Mesenteric fat pad (tissue), 1 donor: ENCODE measurements at regions not wholly inside any gene's neighbourhood (a gene's known extent, or its start where the extent isn't known, plus 50 kb on each side); places are given as distances from the start of the nearest gene placed in this dataset.

ENCODE experiments used
- DNase-seq: peaks from one replicate; pipeline ENCODE4 v3.0.0-alpha.2; 2020; ENCODE audit warnings: low spot score
- donor health status: DM: yes; HTN: yes; CAD: no.

GRCh38 chr2:122388208-122388607 is 632.8 kb downstream of the TSN start:
- DNase-seq, result no peak

GRCh38 chr2:122389694-122390093 is 634.2 kb downstream of the TSN start:
- DNase-seq, result no peak

GRCh38 chr2:122390406-122390805 is 635.0 kb downstream of the TSN start:
- DNase-seq, result no peak

DNA sequence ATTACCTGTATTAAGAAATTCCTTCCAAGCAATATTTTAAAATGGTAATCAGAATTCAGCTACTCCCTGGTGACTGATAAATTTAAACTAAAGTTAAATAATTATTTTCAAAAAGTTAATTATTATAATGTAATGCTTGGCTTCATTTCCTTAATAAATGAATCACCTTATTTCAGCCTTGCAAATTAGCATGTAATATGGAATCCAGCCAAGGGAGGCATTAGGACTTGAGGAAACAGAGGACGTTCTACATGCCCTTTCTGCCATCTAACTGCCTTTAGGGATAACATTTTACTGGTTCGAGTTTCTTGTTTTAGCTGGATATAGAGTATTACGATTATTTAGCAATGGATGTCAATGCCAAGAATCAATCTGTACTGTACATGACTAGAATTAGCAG is 636.3 kb downstream of the TSN start:
- DNase-seq, result no peak

GRCh38 chr2:122395687-122396086 is 640.2 kb downstream of the TSN start:
- DNase-seq, result no peak

GRCh38 chr2:122411231-122411630 is 655.8 kb downstream of the TSN start:
- no peak for DNase-seq

DNA sequence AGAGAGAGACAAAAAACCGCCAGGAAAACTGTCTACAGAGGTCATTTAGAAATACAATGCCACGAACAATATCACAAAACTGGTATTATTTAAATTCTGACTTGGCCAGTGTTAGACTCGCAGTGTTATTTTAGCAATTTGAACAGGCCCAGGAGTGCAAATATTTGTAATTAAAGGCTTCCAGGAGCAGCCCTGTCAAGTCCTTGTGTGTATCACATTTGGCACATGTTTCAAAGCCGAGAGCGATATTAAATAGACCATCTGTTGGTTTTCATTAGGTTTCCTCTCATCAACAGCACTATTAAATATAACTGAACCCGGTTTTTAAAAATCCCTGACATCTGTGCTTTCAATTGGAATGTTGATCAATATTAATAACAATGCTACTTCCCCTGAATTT is 656.9 kb downstream of the TSN start:
- no peak for DNase-seq

DNA sequence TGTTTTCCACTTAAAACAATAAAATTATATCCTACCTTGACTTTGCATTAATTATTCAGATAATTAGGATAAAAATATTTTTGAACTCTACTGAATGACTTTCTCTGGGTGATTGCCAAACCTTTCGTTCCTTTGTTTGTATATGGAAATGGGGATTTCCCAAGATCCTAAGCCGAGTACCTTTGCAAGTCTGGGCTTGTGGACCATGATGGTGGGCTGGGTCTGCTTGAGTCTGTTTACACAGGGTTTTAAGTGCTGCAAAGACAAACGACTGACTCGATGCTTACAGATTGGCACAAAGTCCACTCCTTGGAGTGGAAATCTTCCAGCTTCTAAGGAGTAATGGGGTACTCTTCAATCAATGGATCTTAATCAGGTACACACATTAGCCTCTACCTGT is 659.5 kb downstream of the TSN start:
- no peak for DNase-seq

DNA sequence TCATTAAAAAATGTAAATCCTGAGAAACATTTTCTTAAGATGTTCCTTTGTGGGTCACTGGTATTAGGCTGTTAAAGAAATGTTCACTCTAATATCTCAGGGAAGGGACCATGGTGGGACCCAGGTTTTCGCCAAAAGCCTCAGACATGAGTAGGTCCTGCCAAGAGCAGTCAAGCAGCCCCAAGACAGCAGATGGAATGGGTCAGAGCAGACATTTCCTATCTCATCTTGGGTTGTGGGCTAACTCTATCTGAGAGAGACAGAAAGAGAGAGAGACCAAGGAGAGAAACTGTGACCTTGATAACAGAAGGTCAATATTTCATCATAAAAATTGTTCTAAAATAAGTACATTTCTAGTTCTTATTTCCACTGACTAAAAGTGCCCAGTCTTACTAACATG is 661.7 kb downstream of the TSN start:
- DNase-seq, result no peak

- no peak for DNase-seq
Measured at GRCh38 chr2:122421775-122422174, 666.3 kb downstream of the TSN start.

DNA sequence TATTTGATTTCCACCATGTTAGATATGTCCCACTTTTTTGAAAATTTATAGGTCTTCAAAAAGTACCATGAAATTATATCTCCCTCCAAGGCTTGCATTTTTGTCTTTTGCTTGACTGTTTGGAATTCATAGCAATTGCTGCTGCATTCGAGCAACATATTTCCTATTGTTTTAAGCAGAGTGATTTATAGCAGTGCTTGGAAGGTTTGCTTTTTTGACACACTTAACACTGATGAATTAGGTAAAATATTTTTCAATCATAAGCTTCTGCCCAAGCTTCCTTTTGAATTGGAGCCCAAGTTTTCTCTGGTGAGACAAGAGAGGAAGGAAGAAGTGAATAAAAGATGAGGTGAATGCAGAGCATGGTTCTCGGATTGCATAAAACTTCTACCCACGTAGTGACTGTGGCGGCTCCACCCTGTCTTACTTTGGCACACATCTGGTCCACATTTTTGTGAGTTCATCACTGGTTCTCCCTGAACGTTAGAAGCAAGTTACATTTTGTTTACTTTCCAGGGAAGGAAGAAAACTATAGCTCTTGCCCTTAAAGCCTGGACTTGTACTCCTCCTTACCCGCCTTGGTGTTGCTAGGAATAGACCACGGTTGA is 667.0 kb downstream of the TSN start:
- no peak for DNase-seq

- DNase-seq, result no peak
Measured at GRCh38 chr2:122423934-122424333, 668.5 kb downstream of the TSN start.

DNA sequence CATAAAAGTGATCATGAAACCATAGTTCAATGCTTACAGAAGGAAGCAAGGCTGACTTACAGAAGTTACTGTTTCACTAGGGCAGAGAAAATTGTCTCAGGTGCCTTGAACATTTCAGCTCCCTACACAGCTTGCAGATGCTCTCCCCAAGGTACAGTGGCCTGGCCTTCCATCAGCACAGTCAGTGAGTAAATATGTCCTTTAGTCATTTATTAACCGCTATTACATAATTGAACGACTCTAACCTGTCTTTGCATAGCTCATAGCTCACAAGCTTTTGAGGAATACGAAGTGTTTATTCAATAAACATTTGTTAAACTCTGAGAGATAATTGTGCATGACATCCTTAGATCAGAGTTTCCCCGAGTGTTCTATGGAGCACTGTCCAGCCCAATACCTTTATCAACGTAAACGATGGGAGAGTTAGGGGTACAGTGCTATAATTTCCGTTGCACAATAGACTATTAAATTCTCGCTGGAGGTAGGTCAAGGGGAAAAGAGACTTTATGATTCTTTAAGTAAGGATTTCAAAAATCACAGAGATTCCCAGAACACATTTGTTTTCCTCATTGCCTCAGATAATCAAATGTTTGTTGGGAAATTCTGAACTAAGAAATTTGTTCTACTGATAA is 677.8 kb downstream of the TSN start:
- DNase-seq, result no peak

GRCh38 chr2:122445003-122445402 is 689.6 kb downstream of the TSN start:
- DNase-seq, result no peak

DNA sequence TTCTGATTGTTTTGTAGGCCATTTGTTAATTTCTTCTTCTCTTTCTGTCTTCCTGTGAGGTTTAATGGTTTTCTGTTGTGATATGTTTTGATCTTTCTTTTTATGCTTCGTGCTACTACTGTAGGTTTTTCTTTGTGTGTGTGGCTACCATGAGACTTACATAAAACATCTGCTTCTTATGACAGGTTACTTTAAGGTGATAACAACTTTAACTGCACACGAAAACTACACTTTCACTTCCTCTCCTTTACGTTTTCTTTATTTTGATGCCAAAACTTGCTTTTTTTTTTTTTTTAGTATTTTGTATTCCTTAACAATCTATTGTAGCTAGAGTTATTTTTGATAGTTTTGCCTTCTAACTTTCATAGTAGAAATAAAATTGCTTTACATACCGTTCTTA is 691.3 kb downstream of the TSN start:
- no peak for DNase-seq

GRCh38 chr2:122447237-122447636 is 691.8 kb downstream of the TSN start:
- DNase-seq, result no peak

DNA sequence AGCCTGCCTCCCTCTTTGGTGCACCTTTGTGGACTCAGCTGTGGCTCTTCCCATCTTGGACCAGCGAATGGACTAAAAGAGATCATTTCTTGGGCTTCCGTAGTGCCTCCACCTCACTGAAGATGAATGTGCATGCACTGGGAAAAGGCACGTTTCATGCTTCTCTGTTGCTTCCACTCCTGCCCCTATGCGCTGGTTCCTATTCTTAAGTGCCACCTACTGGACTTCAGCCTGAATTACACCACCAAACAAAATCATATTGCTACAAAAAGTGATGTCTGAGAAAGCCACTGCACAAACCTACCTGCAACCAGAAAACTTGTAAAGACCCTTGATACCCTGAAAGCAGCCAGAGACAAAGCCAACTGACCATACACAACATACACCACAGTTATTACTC is 695.6 kb downstream of the TSN start:
- no peak for DNase-seq

GRCh38 chr2:122451697-122452096 is 696.2 kb downstream of the TSN start:
- DNase-seq, result no peak

DNA sequence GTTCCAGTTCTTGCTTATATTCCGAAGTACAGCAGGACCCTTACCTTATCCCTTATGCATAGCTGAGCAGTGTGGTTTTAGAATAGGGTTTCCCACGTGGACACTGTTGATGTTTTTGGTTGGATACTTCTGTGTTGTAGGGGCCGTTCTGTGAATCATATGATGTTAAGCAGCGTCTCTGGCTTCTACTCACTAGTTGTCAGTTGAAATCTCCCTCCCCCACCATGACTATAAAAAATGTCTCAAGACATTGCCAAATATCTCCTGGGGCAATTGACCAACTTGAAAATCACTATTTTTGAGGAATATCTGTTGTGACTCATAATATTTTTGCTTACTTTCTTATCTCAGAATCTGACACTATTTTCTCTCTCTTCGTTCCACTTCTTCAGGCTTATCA is 713.7 kb downstream of the TSN start:
- no peak for DNase-seq

GRCh38 chr2:122471753-122472152 is 716.3 kb downstream of the TSN start:
- no peak for DNase-seq

DNA sequence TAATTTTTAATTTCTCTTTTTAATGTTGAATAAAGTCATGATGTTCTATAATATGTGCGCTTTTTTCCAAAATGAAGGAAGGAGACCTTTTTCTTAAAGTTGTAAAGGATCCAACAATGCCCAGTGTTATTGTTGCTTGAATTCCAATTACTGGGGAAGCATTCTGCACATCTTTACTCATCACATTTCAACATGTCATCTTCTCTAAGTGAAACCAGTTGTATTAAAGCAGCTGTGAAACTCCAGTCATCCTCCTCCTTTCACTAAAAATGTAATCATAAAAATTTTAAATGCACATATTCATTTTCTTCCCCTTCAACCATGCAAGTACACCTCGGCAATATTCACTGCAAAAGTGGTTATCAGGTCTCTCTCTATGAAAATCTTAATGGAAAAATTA is 722.7 kb downstream of the TSN start:
- DNase-seq, result no peak

DNA sequence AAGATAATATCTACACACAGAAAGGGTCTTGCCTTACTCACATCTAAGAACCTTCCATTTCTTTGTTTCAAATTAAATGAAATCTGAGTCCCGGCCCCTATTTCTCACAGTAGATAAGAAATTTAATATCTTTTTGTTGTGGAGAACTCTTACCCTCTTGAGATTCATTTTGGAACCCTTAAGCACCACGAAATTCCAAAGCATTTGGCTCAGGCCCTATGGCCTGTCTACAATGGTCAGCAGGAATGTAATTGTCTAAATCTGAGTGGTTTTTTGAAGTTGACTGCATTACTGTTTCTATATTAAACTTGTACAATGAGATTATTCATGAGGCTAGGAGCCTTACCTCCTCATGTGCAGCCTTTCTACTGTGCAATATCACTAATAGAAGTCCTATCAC is 723.3 kb downstream of the TSN start:
- no peak for DNase-seq

- no peak for DNase-seq
Measured at GRCh38 chr2:122480501-122481243, 725.2 kb downstream of the TSN start.
